HG03196 (cell line): ENCODE measurements at regions not wholly inside any gene's neighbourhood (a gene's known extent, or its start where the extent isn't known, plus 50 kb on each side); places are given as distances from the start of the nearest gene placed in this dataset.

ENCODE experiments used
- ATAC-seq: cut with Tn5 transposase; IDR thresholded peaks from one replicate; pipeline ENCODE4 v1.9.1; 2021; ENCODE audit not compliant: unreplicated experiment

DNA sequence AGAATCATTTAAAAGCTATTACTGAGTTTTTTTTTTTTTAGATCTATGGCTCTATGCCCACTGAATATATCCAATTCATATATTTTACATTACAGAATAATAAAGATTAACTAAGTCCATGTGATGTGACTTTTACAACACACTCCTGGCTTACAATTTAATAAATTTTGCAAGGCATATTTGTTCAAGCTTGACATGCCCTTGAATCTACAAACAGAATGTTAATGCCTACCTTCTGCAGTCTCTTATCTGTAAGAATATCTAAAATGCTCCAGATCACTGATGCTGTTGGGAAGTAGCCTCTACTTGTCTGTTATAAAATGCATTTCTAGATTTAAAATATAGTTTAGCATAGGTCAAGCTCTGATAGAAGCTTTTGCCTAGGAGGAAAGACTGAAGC, 100.7 kb upstream of the RASGEF1B start:
- ATAC-seq = no peak

DNA sequence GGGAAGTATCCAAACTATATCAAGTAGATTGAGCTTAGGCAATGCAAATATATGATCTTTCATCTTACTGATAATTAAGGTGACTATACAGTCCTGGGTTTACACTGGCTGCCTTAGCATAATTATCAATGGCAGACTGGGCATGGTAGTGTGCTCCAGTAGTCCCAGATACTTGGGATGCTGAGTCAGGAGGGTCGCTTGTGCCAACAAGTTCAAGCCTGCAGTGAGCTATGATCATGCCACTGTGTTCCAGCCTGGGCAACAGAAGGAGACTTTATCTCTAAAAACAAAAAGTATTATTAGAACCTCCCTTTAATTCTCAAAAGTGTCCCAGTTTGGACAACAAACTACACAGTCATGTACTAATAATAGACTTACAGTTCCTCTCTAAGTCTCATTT, 99.4 kb upstream of the RASGEF1B start:
- no peak for ATAC-seq

DNA sequence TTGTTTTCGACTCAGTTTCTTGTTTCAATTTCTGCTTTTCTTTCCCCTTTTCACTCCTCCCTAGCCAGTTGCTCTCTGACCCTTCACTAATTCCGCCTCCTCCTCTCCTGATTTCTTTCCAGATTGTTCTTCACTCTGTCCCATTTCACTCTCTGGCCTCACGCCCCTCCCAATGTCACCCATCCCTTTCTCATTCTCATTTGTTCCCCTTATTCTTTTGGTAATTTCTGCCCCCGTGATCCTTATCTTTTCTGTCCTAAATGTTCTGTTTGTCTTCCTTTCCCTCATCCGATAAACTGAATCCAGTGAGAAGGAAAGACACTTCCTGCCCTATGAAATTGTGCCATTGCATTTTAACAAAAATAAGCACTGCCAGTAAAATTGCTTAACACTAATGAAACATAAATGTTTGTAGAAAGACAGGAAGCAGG, 94.5 kb upstream of the RASGEF1B start:
- no peak for ATAC-seq

DNA sequence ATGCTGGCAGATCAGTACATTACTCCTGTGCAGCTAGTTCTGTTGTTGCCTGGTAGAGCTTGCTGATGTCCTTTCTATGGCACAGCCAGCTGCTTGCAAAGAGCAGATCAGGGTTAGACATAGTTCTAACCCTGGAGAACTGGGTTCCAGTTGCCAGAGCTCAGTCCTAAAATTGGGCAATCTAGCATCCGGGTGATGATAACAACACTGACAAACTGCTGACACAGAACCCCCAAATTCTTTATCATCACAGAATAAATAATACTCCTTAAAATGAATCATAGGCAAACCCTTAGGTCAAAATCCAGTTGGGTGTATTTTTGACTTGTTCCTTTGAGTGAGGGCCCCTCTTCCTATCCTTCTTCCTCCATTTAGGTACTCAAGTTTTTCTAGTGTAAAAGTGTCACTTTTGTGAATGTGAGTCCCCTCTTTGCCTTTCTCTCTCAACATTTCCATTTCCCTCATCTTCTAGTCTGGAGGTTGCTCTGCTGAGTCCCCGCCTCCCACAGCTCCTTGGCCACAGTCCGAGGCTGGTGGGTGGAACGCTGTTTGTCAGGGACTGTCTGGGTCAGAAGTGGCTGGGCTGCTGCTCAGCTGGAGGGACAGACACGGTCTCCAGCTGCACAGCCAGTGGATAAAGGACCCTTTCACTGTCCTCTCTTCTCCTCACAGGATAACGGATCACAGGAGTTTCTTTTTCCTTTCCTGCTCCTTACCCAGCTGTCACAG, 93.6 kb upstream of the RASGEF1B start:
- ATAC-seq = no peak

DNA sequence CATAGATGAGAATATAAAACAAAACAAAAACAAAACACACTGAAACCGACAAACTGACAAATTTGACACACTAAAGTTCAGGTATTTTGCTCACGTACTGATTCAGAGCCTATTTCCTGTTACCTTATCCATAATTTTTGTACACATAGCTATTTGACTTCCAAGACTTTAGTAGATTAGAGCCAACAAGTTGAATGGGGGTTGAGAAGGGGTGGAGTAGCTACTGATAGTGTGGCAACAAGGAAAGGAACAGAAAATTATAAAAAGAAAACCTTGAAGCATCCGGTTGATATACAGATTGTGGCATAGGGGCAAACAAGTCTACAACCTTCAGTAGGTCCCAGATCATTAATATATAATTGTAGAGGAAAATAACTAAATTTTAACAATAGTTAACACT, 92.3 kb upstream of the RASGEF1B start:
- no peak for ATAC-seq

DNA sequence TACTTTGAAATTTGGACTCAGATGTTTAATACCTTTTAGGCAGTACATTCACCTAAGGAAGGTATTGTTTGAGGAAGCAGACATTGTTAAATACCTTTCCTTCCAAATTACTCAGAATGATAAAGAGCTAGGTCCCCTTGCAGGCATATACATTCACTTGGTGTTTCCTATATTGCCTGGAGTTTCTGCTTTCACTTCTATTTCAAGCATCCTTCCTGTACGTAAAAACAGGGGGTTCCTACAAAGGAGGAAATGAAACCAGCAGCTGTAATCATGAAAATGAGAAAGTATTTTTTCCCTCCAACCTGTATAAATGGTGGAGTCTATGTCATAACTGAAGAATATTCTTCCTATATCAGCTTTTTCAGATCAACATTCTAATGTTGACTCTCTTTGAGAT, 90.4 kb upstream of the RASGEF1B start:
- peak; percentile 93 for ATAC-seq

DNA sequence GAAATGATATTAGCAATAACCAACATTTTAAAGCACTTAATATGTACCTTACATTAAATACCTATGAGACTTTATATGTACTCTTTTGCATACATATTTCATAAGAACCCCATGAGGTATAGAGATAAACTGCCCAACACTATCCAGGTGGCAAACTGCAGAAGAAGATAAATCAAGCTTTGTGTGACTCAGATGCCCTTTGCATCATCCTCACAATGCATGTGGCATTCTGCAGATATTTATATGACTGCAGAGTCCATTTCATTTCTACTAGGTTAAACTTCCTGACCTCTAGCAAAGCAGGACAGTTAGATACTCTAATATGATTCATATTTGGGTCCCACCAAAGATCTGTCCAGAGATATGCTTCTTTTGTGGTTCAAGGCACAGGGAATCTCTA, 85.6 kb upstream of the RASGEF1B start:
- no peak for ATAC-seq

DNA sequence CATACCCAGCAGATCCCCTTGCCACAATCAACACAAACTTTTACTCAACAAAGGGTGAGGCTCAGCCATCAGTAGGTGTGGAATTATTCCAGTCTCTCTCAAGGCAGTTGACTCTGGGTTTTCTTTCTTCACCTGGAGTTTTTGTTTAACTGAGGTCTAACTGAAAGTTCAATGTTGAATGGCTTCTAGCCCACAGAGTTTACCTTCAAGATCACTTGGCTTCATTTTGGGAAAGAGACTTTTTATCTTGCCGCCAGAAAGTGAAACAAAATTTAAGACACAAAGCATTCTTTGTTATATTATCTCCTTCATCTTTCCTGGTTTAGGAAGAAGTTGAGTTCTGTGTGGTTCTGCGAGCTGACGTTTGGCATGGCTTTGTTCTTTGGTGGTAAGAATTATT, 83.8 kb upstream of the RASGEF1B start:
- ATAC-seq = no peak

DNA sequence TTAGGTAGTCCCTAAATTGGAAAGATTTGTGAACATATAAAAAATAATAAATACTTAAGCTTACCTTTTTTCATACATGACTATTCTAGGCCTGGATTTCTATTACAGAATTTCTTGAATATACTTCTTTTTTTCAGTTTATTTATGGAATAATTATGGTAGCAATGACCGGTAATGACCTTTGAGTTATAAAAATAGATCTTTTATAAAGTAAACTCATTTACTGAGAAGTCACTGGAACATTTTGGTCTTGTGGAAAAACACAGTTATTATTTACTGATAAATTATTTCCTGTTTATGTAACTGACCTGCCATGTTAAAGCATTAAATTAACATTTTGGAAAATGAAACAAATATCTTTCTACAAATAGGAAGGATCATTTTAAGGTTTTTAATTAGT, 80.4 kb upstream of the RASGEF1B start:
- no peak for ATAC-seq

DNA sequence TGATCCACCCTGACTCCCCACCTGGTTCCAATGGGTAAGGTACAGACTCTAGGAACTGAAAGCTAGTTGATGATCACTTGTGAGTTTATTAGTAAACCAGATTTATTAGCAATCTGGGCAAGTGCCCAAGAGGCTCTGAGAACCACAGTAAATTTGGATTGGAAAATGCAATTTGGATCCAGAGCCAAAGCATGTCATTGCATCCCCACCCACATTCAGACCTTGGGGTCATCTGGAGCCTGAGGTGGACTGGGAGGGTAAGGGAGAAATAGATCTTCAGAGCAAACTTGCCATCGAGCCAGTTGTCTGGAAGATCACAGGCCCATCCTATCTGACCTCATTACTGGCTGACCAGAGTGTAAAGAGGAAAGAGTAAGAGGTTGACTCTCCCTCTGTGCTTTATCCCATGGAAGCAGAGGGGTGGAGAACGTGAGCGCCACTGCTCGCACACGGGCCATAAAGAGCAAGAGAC, 78.7 kb upstream of the RASGEF1B start:
- no peak for ATAC-seq

DNA sequence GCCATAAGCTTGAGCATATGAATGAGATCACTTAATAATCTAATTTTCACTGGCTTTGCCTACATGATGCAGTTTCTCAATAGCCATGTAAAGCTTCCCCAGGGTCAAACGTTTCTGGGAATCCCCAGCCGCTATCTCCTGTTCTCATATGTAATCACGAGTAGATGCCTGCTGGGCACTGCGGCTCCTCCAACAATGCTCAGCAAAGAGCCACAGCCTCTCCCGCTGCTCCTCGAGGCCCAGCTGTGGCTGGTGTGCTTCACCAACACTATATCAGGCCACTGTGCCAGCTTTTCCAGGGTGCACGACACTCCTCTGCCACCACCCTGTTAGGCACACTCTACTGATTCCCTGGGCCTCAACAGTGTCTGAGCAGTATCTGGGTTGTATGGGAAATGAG, 78.3 kb upstream of the RASGEF1B start:
- no peak for ATAC-seq

DNA sequence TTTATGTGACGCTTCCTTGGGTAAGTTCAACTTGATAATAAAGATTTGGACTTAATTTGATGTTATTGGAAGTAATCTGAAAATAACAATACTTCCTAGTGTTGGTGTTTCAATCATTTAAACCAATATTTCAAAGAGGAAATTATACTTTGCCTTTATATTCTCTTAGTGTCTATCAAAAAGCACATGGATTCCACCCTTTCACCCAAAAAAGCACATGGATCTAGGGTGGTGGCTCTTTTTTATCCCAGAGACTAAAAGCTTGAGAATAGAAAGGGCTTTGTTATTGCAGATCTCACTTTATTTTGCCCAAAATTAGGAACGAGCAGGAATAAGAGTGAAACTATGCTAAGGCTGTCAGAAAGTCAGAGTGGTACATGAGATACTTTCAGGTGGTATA, 75.1 kb upstream of the RASGEF1B start:
- no peak for ATAC-seq

DNA sequence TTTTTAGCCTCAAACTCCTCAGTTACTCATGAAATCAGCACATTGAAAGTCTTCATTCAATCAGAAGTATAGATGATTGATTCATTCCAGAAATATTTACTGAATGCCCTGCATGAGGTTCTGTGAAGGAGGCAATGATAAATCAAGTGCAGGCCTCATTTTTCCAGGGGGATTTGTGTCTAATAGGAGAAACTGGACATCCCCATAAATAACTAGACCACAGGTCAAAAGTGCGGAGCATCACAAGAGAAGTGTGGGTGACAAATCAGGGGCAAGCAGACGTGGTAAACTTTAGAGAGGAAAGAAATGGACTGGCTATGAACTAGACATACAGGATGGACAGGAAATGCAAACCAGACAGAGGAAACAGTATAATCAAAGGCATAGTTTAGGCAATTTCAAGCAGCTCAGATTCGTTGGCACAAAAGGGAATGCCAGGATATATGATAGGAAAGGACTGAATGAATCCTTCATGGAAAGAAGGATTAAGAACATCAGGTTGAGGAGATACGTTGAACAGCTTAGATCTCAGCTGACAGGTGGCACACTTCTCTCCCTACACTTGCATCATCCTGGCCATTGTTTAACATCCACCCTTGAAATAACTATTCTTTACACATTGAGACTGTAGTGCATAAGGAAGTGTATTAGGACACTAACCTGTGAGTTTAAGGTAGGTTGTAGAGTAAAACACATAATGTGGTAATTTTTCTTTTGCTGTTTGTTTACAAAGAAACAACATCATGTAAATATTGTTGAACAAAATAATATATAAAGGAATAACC, 69.6 kb upstream of the RASGEF1B start:
- no peak for ATAC-seq

DNA sequence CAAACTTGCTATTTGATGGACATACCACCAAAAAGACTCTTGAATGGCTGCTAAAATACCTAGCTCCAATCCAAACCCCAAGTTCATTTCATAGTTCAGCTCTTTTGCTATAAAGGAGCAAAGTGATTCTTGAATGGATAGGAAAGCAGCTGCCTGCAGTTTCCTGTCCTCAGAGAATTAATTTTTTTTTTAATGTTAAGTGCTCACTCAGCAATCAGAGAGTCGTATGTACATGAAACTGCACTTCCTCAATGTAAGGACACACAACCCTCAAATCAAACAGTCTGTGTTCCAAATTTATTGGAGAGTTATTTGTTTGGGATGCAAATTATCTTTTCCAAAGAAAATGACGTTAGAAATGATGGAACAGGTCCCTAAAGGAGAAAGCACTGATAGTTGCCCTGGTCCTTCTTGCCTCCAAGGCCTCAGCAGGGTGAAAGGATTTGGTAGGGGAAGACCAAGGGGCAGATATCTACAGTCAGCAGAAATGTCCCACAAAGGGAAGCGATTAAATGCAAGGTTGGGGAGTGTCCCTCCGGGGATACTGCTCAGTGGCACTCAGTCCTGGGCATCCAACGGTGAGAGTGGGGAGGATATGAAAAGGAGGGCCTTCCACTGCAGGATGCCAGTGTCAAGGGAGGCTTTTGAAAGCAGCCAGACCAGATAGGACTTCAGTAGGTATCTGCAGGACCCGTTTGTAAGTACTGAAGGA, 67.2 kb upstream of the RASGEF1B start:
- no peak for ATAC-seq

DNA sequence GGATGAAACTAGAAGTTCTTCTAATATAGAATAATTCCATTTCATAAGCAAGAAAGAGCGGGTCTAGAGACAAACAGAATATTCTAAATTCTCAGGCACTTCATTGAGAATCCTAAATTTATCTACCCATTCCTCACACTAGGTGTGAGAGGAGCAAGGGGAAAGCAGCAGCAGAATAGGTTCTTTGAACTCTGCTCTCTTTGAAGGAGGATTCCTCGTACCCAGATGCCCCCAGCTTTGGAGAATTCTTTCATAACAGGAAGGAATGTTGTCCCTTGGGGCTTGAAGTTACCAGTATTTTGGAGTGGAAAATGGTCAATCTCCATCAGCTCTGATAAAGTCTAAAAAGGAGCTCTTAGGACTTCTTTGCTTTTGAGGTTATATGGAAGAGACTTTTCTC, 59.7 kb upstream of the RASGEF1B start:
- no peak for ATAC-seq

DNA sequence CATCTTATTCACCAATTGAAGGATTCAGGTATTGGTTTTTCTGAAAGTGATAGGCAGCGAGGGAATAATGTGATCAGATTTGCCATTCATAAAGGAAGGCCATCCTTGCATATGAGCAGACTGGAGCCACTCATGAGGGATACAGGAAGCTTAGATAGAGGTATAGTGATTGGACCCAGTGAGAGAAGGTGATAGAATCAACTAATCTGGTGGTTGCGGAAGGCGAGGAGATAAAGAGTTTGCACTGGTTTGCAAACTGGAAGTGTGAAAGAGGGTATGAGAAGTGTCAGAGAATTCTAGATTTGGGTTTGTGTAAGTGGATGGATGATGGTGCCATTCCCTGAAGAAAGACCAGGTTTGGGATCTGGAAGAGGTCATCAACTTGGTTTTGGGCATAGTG, 57.3 kb upstream of the RASGEF1B start:
- ATAC-seq = no peak

DNA sequence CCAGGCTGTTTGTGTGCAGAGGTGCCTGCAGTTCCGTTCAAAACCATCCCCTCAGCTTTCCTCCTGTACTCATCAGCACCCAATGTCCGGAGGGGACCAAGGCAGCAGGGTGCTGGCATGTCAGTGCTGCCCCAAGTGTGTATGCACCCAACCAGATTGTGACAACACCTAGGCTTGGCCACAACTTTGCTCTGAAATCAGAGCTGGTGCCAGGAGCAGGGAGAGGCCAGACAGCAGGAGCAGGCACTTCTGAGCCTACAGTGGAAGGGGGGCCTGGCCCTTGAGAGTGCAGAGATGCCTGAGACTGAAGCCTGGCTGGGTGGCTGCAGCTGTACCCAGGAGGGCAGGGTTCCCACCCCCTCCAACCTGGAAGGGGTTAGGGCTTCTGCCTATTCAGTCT, 56.5 kb upstream of the RASGEF1B start:
- ATAC-seq = no peak

DNA sequence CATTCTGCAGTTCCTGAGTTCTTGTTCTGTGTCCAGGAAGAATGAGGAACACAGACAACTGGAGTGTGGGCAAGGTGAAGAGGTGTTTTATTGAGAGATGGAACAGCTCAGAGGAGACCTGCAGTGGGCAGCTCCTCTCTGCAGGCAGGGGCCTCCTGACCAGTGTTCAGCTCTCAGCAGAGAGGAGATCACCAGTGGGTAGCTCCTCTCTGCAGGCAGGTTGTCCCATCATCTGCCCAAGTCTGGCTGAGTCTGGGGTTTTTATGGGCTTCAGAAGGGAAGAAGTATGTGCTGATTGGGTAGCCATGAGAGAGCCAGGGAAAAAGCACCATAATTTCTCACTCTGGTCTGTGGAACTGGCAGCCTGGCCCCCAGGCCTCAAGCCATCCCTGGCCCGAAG, 56.0 kb upstream of the RASGEF1B start:
- ATAC-seq = no peak

DNA sequence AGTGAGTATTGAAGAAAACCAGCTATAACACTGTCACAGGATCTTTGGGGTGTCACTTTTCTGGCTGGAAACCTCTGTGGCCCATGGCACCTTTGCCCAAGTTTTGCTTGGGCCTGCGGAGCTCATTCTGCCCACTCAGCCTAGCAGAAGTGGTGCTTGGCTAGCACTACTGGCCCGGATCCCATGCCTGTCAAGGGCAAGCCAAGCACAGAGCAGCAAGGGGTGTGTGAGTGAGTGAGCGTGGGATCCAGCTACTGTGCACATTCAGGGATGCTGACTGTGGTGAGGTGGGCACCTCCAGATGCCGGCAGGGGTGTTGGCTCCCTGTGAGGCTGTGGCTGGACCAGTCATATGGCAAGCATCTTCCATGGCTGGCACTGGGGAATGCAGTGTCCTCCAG, 55.4 kb upstream of the RASGEF1B start:
- ATAC-seq = no peak

DNA sequence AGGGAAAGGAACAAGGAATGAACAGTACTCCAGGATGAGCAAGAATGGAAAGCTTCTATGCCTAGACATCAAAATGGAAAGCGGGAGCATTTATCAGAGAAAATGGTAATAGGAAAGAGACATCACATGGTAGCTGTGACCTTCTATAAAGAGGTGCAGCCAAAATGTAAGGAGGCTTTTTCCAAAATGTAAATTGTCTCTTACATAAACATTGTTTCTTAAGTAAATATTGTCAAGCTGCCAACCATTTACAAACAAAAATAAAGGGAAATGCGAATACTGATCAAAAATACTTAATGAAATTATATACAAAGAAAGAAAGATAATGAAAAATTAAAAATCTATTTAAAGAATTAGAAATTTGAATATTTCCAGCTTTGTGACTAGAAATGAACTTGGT, 55.0 kb upstream of the RASGEF1B start:
- ATAC-seq = no peak

DNA sequence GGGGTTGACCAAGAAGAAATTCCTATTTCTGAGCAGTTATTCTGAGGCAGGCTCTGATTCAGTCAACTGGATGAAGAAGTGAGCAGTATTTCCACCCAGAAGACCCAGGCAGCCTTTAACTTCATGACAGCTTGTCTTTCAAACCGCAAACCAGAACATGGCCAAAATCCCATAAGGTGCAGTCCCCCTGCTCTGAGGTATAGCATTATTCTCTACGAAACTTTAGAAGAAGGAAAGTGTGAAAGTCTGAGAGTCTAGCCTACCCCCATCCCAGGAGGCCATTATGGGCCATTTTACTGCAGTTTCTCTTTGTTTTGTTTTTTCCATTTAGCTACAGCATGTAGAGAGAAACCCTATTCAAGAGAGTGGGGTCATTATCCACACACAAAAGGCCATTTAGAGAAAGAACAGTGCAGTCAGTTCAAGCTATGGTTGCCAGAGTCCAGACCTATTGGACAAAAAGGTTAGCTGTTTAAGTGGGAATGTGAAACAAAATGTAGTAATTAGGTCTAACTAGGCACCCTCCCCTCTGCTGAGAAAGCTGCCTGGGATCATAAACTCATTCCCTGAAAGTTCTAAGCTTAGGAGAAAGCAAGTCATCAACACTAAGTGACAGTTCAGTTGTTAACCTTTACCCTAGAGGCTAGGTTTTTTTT, 52.1 kb upstream of the RASGEF1B start:
- peak; percentile 65 for ATAC-seq
